OCI-LY7 (cell line): ENCODE measurements at regions not wholly inside any gene's neighbourhood (a gene's known extent, or its start where the extent isn't known, plus 50 kb on each side); places are given as distances from the start of the nearest gene placed in this dataset.

Source experiments
- CTCF ChIP-seq: fragments of 200-600 bp; sonication (generic); conservative IDR thresholded peaks from 2 replicates; pipeline ENCODE4 v1.5.1; 2014; ENCODE audit warnings: mild to moderate bottlenecking, antibody characterized with exemption, low read length, moderate library complexity, mixed read lengths
- EZH2phosphoT487 ChIP-seq: fragments of 200-600 bp; sonication (generic); IDR thresholded peaks from 2 replicates; pipeline ENCODE4 v1.6.1; 2018; ENCODE audit warnings: low read depth, borderline replicate concordance, mild to moderate bottlenecking, mixed run types, antibody characterized with exemption, low read length, moderate library complexity, mixed read lengths

GRCh38 chr5:20648981-20649380 is 661.0 kb upstream of the CDH18 start:
- TF ChIP-seq EZH2phosphoT487 (no peak), CTCF (no peak)
